GM19438 (cell line): ENCODE measurements at regions not wholly inside any gene's neighbourhood (a gene's known extent, or its start where the extent isn't known, plus 50 kb on each side); places are given as distances from the start of the nearest gene placed in this dataset.

Source experiments
- ATAC-seq: cut with Tn5 transposase; IDR thresholded peaks from one replicate; pipeline ENCODE4 v1.9.1; 2021; ENCODE audit warnings: low read depth; ENCODE audit not compliant: unreplicated experiment

DNA sequence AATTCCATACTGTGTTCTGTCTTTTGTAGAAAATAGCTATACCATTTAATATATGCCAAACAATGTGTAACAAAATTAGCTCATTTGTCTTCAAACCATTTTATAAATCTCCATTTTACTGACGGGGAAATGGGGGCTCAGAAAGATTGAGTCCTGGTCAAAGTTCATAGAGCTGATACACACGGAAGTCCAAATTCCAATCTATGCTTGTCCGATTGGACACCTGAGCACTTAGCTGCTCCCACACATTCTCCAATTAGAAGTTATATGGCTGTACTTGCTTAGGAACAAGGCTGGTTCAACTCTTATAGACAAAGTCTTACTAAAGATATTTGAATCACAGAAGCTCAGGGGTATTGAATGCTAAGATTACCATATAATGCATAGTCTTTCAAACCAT is 185.2 kb downstream of the ANKRD50 start:
- ATAC-seq: no peak

DNA sequence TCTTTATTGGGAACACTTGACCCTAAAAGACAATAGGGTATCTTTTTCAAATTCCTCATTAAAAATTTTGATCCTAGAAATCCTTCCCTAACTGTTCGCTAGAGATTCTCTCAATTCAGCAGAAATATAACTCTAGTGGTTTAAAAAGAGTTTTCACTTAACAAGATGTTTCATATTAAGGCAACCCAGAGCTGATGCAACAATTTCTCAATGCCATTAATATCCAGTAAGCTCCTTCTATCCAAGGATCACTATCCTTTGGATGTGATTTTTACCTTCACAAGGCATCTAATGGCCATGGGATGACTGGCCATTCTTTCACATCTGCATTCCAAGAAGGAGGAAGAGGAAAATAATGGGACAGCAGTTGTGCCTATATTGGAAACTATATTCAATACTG is 183.4 kb downstream of the ANKRD50 start:
- no peak for ATAC-seq

DNA sequence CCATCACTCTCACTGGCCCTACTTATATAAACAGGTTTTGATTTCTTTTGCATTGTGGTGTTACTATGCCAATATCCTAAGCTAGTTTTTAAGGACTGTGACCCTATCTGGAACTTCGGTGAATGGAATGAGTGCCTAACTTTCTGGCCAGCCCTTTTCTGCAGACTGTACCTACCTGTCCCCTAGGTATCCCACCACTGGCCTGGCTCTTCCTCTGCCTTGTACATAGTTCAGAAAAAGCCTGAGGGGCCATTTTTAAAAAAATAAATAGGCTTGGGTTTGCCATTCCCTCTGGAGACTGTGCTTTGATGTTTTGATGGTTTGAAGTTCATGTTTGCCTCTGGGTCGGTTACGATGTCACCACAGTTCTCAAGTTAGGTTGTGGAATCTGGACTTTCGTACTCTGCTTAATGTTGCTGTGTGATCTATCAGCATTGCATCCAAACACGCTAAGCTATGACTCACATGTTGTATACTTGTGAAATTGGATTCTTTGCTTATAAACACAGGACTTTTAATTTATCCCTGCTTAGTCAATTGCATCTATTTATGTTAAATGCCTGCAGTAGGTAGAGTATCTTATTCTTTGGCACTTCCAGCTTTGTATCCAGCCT is 182.0 kb downstream of the ANKRD50 start:
- ATAC-seq: no peak

DNA sequence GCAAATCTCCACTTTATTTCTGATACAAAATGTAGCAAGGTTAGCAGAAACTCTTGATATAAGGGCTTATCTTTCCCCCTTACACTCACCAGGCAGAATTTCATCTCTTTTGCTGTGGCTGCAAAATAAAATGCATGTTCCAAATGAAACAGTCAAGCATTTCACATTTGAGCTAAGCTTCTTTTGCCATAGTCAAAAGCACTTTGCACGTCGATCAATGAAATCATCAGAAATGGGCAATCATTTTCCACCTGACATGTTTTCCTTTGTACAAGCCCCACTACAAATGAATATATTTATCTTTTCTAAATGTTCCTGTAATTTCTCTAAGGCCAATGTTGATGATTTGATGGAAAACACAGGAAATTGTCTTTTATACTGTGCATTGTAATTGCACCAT is 178.4 kb downstream of the ANKRD50 start:
- ATAC-seq: no peak

DNA sequence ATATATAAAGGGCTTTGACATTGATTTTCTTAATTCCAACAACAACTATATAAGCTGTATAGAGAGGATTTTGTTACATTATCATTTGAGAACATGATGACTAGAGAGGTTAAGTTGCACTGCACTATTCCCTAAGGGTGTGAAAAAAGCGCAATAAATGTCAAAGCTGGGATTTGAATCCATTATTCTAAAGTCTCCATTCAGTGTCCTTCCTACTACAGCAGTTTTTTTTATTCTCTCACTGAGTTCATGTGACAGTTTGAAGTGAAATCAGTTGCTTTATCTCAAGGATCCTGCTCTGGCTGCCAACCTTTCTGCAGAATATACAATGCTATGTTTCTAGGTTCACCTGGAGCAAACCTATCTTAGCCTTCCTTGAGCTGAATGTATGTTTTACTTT is 177.5 kb downstream of the ANKRD50 start:
- ATAC-seq: no peak

DNA sequence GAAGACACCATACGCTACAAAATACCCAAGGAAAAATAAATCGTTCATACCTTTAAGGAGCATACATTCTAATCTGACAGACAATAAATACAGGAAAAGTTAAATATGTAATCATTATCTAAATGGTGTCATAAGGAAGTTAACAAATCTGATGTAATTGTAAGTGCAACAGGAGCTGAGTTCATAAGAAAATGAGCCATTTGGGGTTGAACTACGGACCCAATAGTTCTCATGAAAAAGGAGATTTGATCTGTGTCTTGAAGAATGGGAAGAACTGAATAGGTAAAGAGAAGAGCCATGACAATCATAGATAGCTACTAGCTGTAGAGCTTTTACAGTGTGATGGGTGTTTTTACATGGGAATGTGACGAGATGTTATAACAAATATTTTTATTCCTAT is 175.6 kb downstream of the ANKRD50 start:
- no peak for ATAC-seq

DNA sequence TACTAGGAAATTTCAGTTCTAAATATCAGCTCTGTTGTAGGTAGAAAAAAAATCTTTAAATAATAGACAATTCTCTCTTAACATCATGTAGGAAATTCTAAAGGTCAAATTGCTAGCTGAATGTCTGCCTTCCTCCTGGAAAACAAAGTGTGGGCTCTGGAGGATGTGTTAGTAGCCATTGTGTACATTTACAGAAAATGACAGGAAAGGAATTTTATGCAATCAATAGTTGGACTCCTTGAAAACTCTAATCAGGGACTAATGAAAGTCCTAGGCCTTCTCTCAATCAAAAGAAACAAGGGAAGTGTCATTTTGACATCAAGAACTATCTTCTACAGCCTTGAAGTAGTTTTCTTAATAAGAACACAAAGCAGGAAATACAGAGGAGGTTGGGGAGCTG is 174.6 kb downstream of the ANKRD50 start:
- no peak for ATAC-seq

DNA sequence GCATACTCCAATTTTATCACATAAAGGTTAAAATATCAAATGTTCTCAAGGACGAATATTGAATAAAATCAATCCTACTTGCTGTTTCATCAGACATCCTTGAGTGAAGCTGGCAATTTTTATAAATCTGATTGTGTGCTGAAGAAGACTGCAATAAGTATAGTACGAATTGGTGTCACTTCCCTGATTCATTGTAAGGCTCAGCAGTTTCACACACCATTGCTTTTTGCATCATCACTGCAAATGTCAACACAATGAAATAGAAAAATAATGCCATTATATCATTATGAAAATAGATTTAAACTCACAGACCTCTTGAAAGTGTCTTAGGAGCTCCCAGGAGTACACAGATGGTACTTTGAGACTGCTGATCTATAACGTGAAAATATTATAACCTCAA is 172.5 kb downstream of the ANKRD50 start:
- no peak for ATAC-seq

DNA sequence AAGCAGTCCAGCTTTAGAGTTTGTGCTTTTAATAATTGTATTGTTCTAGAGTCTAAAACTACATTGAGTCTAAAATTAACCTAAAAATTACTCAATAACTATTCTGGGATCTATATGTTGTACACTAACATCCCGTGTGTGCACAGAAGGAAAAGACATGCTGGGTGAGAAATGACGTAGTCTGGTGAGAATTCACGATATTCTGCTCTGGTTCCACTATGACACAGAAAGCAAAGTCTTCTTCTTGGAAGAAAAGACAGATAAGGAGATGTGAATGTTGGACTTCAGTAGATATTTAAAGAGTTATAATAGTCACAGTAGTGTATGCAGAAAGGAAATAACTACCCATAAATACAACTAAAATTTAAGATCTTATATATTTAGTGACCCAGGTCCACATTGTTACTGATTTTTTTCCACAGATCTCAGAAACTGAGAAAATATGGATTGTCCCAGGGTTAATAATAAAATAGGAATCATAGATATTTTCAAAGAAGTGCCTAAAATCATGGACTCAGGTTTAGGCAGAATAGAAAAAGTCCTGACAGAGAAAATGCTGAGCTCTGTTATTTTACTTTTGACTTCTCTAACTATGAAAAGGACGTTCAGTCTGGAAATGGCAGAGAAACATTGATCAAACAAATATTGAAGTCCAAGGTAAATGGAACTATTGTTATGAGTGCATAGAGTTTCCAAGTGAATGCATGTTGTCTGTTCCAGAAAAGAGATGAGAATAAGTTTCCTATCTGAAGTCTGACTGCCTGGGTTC is 170.7 kb downstream of the ANKRD50 start:
- no peak for ATAC-seq

DNA sequence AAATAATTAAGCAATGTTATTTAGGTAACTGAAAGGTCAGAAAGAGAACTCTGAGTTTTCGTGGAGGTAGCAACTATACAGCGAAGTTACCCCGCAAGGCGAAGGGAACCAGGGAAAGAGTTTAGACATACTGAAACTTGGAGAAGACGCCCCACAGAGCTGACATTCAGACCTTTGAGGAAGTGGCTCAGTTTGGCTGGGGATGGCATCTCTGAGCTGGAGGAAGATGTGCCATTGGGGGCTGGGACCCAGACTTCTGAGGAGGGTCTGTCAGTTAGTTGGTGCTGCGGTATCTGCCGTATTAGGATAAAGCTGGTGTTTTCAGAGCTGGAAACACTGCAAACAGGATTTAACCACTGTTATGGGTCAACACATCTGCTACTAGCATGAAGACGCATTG is 156.6 kb downstream of the ANKRD50 start:
- no peak for ATAC-seq

DNA sequence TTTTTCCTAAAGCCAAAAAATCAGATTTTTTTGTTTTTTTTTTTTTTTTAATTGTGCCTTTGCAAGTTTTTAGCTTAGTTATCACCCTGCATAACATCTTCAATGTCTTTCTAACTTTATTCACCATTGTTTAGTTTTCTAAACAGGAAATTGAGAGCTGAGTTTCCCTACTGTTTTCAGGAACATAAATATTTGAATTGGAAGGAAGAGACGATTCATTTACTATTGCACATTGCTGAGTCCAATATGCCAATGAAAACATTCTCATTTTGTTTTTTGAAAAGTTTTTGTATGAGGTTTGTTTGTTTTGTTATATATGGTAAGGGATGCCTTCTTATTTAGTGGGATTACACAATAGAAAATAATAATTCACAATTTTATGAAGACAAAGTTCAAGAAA is 148.4 kb downstream of the ANKRD50 start:
- ATAC-seq: no peak

DNA sequence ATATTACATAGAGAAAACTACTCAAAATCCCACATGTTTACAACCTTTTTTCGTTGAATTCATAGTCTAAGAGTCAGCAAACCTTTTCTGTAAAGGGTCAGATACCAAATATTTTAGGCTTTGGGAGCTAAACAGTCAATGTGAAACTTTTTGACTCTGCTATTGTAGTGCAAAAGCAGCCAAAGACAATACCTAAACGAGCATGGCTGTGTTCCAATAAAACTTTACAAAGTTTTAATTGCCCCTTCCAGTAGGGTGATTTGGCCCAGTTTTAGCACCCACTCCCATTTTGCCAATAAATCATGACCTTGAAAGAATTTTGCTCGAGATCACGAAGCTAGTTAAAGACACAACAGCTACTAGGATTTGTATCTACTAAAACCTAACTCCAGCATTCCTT is 147.2 kb downstream of the ANKRD50 start:
- ATAC-seq: no peak

DNA sequence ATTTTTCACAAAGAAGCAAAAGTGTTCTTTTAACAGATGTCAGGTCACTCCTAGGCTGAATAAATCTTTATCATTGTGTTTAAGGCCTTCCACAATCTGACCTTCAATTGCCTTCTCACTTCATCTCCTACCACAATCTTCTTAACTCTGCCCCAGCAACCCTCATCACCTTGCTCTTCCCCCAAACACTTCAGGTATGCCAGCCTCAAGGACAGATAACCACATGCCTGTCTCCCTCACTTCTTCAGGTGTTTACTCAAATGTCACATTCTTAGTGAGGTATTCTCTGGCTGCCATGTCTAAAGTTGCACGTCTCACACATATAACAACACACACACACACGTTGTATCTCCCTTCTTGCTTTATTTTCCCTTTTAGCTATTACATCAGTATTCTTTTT is 146.5 kb downstream of the ANKRD50 start:
- no peak for ATAC-seq

DNA sequence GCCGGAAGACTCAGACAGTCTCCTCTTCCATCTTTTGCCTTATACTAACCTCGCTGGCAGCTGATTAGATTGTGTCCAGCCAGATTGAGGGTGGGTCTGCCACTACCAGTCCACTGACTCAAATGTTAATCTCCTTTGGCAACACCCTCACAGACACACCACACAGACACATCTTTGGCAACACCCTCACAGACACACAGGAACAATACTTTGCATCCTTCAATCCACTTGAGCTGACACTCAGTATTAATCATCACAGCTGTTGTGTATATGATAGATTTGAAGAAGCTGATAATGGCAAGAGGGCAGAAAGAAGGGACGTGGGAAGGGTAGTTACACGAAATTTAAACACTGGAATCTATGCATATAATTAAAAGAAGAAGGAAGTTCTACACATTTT is 139.5 kb downstream of the ANKRD50 start:
- no peak for ATAC-seq

DNA sequence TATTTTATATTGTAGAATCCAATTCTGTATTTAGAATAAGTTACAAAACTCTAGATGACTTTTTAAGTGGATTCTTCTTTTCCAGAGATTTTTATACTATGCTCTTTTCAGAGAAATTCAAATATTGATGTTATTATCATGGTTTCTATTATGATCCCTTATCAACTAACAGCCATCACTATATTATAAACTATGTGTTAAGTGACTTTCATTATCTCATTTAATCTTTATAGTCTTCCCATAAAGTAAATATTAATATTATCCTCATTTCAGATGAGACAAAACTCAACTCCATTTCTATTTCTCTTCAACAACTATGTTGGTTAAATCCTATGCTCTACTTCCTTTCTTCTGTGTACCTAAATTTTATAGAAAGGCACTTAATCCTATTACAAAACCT is 132.6 kb downstream of the ANKRD50 start:
- ATAC-seq: no peak

DNA sequence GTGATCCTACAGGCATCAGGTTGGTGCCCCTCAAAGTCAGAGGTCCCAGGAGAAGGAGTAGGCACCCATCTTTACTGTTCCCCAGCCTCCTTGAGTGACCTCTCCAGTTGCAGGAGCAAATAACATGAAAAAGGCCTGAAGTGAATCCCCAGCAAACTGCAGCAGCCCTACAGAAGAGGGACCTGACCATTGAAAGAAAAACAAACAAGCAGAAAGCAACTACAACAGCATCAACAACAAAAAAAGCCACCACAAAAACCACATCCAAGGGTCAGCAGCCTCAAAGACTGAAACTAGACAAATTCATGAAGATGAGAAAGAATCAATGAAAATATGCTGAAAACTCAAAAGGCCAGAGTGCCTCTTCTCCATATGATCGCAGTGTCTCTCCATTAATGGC is 128.7 kb downstream of the ANKRD50 start:
- ATAC-seq: no peak

DNA sequence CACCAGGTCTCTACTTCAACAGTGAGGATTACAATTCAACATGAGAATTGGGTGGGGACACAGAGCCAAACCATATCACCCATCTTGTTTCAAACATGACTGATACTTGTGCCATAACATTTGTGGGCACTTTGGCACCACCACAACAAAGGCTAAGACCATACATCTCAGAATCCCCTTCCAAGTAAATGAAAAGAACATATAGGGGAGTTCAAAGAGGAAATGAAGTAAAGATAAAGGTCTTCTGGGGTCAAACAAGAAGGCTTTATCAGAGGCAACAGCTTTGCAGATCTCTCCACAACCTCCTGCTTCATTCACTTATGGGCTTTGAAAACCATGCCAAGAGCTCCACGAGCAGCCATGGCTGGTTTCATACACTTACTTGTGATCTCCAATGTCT is 122.7 kb downstream of the ANKRD50 start:
- no peak for ATAC-seq

DNA sequence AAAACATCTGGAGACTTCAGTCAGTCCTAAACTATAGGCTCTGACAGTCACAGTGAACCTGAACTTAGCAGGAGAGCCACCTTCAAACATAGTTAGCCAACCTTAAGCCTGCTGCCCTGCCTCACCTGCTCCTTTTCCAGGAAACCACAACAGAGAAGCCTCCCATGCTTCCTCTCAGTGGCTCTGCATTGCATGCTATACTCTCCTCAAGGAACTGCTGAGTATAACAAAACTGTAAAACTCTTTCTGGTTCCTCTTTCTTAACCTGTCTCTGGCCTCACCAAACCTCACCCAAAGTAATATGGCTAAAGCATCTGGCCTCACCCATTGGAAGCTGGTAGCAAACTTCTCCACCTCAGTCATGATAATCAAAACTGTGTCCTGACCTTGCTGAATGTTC is 122.1 kb downstream of the ANKRD50 start:
- ATAC-seq: no peak

DNA sequence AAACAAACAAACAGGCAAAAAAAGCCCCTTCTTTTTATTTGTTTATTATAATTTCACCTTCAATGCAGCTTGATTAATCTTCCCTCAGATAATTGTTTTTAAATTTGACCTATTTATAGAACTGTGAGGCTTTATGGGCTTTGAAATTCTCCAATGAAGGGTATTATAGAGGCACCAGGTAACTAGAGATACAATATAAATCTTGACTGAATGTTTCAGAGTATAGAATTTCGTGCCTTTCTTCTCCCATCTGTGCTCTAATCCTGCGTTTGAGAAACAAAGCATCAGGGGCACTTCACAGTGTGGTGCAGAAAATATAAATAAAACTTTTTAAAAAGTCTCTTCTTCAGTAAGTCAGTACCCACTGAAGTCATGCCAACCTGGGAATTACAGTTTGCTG is 120.9 kb downstream of the ANKRD50 start:
- ATAC-seq: no peak

DNA sequence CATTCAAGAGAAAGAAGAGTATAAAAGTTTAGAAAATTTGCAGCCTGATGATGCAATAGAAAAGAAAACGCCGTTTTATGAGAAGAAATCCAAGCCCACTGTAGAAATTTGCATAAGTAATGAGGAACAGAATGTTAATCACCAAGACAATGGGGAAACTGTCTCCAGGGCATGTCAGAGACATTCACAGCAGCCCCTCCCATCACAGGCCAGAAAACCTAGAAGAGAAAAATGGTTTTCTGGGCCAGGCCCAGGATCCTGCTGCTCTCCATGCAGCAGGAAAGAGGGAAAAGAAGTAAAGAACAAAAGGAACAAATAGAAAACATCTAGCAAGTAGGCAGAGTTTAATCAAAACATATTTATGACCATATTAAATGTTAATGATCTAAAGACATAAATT is 119.0 kb downstream of the ANKRD50 start:
- ATAC-seq: no peak

DNA sequence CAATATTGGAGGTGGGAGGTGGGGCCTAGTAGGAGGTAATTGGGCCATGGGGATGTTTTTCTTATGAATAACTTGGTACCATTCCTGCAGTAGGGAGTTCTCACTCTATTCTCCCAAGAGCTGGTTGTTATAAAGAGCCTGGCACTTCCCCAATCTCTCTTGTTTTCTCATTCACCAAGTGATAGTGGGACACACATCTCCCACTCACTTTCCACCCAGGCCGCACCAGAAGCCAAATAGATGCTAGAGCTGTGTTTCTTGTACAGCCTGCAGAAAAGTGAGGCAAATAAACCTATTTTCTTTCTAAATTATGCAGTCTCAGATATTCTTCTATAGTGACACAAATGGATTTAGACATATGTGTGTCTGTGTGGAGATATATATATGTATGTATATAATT is 117.6 kb downstream of the ANKRD50 start:
- no peak for ATAC-seq

DNA sequence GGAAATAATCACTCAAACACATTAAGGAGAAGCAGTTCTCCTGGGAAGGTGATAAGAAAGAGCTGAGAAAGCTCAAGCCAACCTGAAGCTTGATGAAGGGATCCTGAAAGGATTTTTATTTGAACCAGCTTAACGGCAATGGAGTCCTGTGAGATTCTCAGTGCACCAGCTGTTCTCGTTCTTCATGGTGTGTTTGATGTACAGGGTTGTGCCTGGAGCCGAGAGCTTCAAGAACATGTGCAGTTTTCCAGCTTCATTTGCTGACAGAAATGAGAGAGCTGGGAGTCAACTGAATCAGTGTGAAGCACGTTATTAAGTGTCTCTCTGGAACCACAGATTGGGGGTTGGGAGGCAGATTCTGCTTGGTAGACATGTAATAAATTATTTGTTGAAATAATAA is 115.7 kb downstream of the ANKRD50 start:
- ATAC-seq: no peak

DNA sequence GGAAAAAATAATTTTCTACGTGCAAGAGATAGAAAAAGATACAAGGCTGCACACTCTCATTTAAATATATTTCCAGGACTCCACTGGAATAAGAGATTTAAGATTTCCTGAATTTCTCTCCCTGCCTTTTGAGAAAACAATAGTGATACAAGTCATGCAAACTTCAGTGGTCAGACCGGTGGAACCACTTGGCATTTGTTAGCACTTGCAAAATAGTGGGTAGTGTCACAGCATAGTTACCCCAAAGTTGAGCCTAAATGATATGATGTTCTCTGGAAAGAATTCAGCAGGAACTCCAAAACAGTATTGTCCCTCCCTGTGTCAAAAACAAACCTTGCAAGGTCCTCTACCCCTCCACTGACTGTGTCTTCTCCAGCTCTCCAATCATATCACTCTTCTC is 102.3 kb downstream of the ANKRD50 start:
- ATAC-seq: no peak
